GM06990 (cell line): ENCODE measurements at regions not wholly inside any gene's neighbourhood (a gene's known extent, or its start where the extent isn't known, plus 50 kb on each side); places are given as distances from the start of the nearest gene placed in this dataset.
A peak's percentile ranks its signal among the peaks of the same experiment; 100 is the strongest.

Experiments
- DNase-seq: peaks from one replicate; pipeline ENCODE4 v3.0.0-alpha.2; 2011; ENCODE audit not compliant: insufficient read length; ENCODE audit errors: extremely low read depth
- H3K27me3 ChIP-seq: replicated peaks from 2 replicates; pipeline ENCODE4 v1.6.0; 2011; ENCODE audit warnings: low read length; ENCODE audit not compliant: control insufficient read depth, insufficient read depth
- H3K36me3 ChIP-seq: 2 replicates; pipeline ENCODE4 v1.5.1; 2011; ENCODE audit warnings: low read length; ENCODE audit not compliant: control insufficient read depth, insufficient read depth
- H3K4me3 ChIP-seq: replicated peaks from 2 replicates; pipeline ENCODE4 v1.5.1; 2011; ENCODE audit warnings: low read depth, mild to moderate bottlenecking, control low read depth, low read length
- TF ChIP-seq, protein P1 (sequence below): IDR thresholded peaks from 2 replicates; pipeline ENCODE4 v1.5.1; 2011; ENCODE audit warnings: low read length, control low read depth, mild to moderate bottlenecking, inconsistent platforms; ENCODE audit not compliant: insufficient read depth, poor library complexity, severe bottlenecking

DNA sequence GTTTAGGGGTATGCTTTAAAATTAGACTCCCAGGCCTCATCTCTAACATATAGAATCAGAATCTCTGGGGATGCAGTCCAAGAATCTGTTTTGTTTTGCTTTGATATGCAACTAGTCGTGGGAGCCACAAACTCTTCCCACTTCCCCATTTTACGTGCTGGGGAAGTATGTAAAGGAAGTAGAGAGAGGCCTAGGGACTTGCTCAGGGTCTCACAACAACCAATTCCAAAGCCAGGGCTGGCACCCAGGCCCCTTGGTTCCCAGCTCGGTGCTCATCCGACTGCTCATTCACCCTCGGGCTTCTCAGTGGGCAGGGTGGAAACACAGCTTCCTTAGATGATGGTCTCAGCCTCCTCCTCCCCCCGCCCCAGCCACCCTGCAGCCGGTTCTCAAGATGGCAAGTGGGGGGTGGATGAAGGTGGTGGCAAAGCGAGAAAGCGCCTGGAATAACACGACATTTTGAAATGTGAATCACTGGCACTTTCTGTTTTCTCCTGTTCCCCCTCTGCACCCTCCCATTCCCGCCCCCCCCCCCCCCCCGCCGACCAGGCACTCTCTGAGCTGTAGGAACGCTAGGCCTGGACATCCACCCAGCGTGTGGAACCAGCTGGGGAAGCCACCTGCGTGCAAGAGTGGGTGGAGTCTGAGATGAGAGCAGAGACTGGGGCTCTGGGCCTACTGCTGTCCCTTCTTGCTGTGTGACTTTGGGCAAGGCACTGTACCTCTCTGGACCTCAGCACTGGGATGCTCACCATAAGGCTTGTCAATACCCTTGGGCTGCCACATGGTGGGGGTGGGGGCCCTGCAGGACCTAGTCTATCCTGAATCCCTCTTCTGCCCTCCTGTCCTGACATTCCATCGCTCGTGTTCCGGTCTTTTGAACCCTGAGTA, 214.5 kb downstream of the RPLP1 start:
- H3K27me3 ChIP-seq, result no peaks in the 10 kb centered on the region
- peak; percentile 77 for DNase-seq
- TF ChIP-seq, protein P1, sequence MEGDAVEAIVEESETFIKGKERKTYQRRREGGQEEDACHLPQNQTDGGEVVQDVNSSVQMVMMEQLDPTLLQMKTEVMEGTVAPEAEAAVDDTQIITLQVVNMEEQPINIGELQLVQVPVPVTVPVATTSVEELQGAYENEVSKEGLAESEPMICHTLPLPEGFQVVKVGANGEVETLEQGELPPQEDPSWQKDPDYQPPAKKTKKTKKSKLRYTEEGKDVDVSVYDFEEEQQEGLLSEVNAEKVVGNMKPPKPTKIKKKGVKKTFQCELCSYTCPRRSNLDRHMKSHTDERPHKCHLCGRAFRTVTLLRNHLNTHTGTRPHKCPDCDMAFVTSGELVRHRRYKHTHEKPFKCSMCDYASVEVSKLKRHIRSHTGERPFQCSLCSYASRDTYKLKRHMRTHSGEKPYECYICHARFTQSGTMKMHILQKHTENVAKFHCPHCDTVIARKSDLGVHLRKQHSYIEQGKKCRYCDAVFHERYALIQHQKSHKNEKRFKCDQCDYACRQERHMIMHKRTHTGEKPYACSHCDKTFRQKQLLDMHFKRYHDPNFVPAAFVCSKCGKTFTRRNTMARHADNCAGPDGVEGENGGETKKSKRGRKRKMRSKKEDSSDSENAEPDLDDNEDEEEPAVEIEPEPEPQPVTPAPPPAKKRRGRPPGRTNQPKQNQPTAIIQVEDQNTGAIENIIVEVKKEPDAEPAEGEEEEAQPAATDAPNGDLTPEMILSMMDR, result no peak
- H3K4me3 ChIP-seq, result no peak overlapping the region
- no peaks in the 10 kb centered on the region for H3K36me3 ChIP-seq

DNA sequence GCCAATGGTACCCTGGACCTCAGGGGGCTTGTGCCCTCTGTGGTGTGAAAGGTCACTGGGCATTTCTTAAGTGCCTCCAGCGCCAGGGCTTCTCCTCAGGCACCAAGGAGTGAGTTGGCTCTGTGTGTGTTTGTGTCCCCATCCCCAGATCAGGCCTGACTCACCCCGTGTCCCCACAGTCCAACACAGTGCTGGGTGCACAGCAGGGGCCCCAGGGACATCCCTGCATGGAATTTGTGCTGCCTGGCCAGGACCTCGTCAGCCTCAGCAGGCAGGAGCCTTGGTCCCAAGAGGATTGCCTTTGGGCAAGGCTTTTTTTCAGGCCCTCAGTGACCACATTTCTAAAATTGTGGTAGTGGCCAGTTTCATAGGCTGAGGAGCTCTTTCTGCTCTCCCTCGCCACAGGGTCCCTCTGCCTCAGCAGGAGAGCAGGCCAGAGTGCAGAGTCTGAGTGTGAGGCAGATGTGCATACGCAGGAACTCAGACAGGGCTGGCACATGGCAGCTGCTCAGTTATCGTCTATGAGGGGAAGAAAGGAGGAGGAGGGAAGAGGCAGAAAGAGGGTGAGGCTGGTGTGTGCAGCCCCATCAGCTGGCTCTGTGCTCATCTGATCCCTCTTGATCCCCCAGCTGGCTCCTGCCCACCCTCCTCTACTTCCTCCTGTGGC, 215.6 kb downstream of the RPLP1 start:
- TF ChIP-seq, protein P1, result no peak
- Histone ChIP-seq H3K4me3 (no peak overlapping the region), H3K36me3 (no peaks in the 10 kb centered on the region), H3K27me3 (no peaks in the 10 kb centered on the region)
- no peak for DNase-seq

DNA sequence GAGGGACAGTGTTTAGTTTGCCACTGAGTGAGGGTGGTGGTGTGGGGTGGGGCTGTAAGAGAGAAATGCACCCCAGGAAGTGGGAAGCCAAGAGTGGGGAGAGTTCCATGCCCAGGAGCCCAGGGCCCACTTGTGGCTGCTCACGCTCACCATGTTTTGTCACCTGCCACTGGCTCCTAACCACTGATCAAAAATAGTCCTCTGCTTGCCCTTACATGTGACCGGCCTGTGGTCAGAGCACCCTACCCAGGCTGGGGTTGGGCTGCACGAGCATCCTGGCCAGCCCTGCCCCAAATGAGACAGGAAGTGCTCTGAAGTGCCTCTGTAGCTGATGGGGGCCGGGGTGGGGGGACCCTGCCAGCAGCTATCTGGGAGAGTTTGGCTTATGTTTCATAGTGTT, 216.3 kb downstream of the RPLP1 start:
- DNase-seq, result peak; percentile 75
- no peak overlapping the region for H3K4me3 ChIP-seq
- H3K36me3 ChIP-seq, result no peaks in the 10 kb centered on the region
- no peaks in the 10 kb centered on the region for H3K27me3 ChIP-seq
- TF ChIP-seq, protein P1, result no peak

- TF ChIP-seq, protein P1, result no peak
- no peak overlapping the region for H3K4me3 ChIP-seq
- no peaks in the 10 kb centered on the region for H3K27me3 ChIP-seq
- no peak for DNase-seq
- no peaks in the 10 kb centered on the region for H3K36me3 ChIP-seq
Measured at GRCh38 chr15:69669446-69669845, 216.8 kb downstream of the RPLP1 start.

GRCh38 chr15:69673291-69673881, 220.8 kb downstream of the RPLP1 start:
- TF ChIP-seq, protein P1, result no peak
- Histone ChIP-seq H3K36me3 (no peaks in the 10 kb centered on the region), H3K4me3 (no peak overlapping the region), H3K27me3 (no peaks in the 10 kb centered on the region)
- no peak for DNase-seq
